ENCODE measurements at regions not wholly inside any gene's neighbourhood (a gene's known extent, or its start where the extent isn't known, plus 50 kb on each side); places are given as distances from the start of the nearest gene placed in this dataset.

DNA sequence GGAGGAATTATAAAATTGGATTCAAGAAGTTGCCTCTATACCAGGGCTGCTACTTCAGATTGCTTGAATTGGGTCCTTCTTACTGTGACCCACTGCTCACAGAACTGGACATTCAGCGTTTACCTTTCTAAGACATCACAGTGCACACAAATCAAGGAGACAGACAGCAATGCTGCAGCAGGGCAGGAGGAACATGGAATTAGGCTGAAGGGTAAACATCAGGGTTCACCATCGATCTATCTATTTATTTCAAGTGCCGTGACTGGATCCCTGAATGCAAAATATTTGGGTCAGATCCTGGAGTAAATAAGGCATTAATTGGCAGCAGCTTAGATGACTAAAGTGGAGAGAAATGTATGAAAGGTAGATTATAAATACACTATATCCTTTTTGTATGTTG is 76.9 kb upstream of the HMGA2 start:
- ChIA-PET POLR2A (no interaction called here), CTCF (no interaction called here), RAD21 (ENCODE audit: low non-redundant PET in 1 of 2, low total read pairs in 2 of 2, uncharacterized antibody in 2 of 2, unreplicated experiment in 2 of 2) (no interaction called here)
- Histone ChIP-seq H3K79me2 (ENCODE audit: insufficient read depth, low read length) (no peaks in the 10 kb centered on the region), H3K27me3 (ENCODE audit: insufficient read depth, low read length) (no peaks in the 10 kb centered on the region), H3K36me3 (ENCODE audit: control insufficient read depth in 1 of 2, insufficient read depth in 2 of 2, low read length in 2 of 2) (no peaks in the 10 kb centered on the region), H3K9ac (ENCODE audit: low read length) (no peak overlapping the region), H3K9me3 (ENCODE audit: control insufficient read depth in 1 of 2, insufficient read depth in 1 of 2, low read depth in 1 of 2, low read length in 2 of 2) (no peaks in the 10 kb centered on the region), H3K4me1 (ENCODE audit: control insufficient read depth in 1 of 2, insufficient read depth in 2 of 2, low read length in 2 of 2) (peaks cover 0 to 5% of the 10 kb centered on the region in 2 experiments; a peak in 2 of 4 replicates), H3K4me2 (ENCODE audit: low read length) (no peak overlapping the region), H2AFZ (ENCODE audit: low read depth, low read length, poor library complexity, severe bottlenecking) (no peak overlapping the region), H3K4me3 (replicated peaks in 1 of 2; ENCODE audit: low read depth in 1 of 2, low read length in 2 of 2) (no peak overlapping the region), H3K9me2 (ENCODE audit: insufficient read depth) (no peaks in the 10 kb centered on the region), H4K20me1 (ENCODE audit: insufficient read depth) (no peaks in the 10 kb centered on the region), H3K27ac (ENCODE audit: low read depth, low read length) (no peak overlapping the region)
- no peak for DNase-seq (ENCODE audit: low read depth, low spot score)
- ATAC-seq, result no peak
- BruUV-seq (replicated peaks), result no TSS peak
- intact Hi-C loops (cut with micrococcal nuclease), result no loop called here
- TF ChIP-seq RAD21 (IDR thresholded peaks at IDR 0.05; ENCODE audit: low read depth) (no peak), EGR1 (IDR thresholded peaks at IDR 0.05; ENCODE audit: low read depth) (no peak), ZFX (IDR thresholded peaks at IDR 0.05) (no peak), ELF1 (IDR thresholded peaks at IDR 0.05; ENCODE audit: borderline replicate concordance, low read depth) (no peak), CBX3 (IDR thresholded peaks at IDR 0.05; ENCODE audit: low read depth) (no peak), POLR2AphosphoS5 (IDR thresholded peaks at IDR 0.05; ENCODE audit: low read depth, low read length) (no peak), EZH2 (IDR thresholded peaks at IDR 0.05) (no peak), JUND (IDR thresholded peaks at IDR 0.05) (no peak), SRF (IDR thresholded peaks at IDR 0.05; ENCODE audit: low read depth) (no peak), SIN3A (IDR thresholded peaks at IDR 0.05; ENCODE audit: low read depth) (no peak), YY1 (IDR thresholded peaks at IDR 0.05; ENCODE audit: extremely low read depth, insufficient replicate concordance, low read depth, low read length) (no peak), SP1 (IDR thresholded peaks at IDR 0.05; ENCODE audit: low read depth) (no peak), CEBPB (IDR thresholded peaks at IDR 0.05; ENCODE audit: low read depth) (no peak), POLR2A (IDR thresholded peaks at IDR 0.05; ENCODE audit: borderline replicate concordance, extremely low read depth, insufficient read depth, insufficient read length) (no peak)
- TF ChIP-seq, protein P1, sequence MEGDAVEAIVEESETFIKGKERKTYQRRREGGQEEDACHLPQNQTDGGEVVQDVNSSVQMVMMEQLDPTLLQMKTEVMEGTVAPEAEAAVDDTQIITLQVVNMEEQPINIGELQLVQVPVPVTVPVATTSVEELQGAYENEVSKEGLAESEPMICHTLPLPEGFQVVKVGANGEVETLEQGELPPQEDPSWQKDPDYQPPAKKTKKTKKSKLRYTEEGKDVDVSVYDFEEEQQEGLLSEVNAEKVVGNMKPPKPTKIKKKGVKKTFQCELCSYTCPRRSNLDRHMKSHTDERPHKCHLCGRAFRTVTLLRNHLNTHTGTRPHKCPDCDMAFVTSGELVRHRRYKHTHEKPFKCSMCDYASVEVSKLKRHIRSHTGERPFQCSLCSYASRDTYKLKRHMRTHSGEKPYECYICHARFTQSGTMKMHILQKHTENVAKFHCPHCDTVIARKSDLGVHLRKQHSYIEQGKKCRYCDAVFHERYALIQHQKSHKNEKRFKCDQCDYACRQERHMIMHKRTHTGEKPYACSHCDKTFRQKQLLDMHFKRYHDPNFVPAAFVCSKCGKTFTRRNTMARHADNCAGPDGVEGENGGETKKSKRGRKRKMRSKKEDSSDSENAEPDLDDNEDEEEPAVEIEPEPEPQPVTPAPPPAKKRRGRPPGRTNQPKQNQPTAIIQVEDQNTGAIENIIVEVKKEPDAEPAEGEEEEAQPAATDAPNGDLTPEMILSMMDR (IDR thresholded peaks at IDR 0.05 in 2 of 3, conservative IDR thresholded peaks at IDR 0.05 in 1 of 3; ENCODE audit: borderline replicate concordance in 1 of 3, insufficient read depth in 1 of 3, low read depth in 2 of 3, low read length in 2 of 3), result no peak
- TF ChIP-seq, protein P2, sequence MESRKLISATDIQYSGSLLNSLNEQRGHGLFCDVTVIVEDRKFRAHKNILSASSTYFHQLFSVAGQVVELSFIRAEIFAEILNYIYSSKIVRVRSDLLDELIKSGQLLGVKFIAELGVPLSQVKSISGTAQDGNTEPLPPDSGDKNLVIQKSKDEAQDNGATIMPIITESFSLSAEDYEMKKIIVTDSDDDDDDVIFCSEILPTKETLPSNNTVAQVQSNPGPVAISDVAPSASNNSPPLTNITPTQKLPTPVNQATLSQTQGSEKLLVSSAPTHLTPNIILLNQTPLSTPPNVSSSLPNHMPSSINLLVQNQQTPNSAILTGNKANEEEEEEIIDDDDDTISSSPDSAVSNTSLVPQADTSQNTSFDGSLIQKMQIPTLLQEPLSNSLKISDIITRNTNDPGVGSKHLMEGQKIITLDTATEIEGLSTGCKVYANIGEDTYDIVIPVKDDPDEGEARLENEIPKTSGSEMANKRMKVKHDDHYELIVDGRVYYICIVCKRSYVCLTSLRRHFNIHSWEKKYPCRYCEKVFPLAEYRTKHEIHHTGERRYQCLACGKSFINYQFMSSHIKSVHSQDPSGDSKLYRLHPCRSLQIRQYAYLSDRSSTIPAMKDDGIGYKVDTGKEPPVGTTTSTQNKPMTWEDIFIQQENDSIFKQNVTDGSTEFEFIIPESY (IDR thresholded peaks at IDR 0.05; ENCODE audit: extremely low read depth, insufficient replicate concordance, low read length), result no peak
- TF ChIP-seq, protein P3, sequence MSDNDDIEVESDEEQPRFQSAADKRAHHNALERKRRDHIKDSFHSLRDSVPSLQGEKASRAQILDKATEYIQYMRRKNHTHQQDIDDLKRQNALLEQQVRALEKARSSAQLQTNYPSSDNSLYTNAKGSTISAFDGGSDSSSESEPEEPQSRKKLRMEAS (IDR thresholded peaks at IDR 0.05), result no peak
- TF ChIP-seq, protein P4, sequence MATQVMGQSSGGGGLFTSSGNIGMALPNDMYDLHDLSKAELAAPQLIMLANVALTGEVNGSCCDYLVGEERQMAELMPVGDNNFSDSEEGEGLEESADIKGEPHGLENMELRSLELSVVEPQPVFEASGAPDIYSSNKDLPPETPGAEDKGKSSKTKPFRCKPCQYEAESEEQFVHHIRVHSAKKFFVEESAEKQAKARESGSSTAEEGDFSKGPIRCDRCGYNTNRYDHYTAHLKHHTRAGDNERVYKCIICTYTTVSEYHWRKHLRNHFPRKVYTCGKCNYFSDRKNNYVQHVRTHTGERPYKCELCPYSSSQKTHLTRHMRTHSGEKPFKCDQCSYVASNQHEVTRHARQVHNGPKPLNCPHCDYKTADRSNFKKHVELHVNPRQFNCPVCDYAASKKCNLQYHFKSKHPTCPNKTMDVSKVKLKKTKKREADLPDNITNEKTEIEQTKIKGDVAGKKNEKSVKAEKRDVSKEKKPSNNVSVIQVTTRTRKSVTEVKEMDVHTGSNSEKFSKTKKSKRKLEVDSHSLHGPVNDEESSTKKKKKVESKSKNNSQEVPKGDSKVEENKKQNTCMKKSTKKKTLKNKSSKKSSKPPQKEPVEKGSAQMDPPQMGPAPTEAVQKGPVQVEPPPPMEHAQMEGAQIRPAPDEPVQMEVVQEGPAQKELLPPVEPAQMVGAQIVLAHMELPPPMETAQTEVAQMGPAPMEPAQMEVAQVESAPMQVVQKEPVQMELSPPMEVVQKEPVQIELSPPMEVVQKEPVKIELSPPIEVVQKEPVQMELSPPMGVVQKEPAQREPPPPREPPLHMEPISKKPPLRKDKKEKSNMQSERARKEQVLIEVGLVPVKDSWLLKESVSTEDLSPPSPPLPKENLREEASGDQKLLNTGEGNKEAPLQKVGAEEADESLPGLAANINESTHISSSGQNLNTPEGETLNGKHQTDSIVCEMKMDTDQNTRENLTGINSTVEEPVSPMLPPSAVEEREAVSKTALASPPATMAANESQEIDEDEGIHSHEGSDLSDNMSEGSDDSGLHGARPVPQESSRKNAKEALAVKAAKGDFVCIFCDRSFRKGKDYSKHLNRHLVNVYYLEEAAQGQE (IDR thresholded peaks at IDR 0.05; ENCODE audit: low read depth), result no peak

Measured in HCT116 (cell line).